ENCODE measurements at regions not wholly inside any gene's neighbourhood (a gene's known extent, or its start where the extent isn't known, plus 50 kb on each side); places are given as distances from the start of the nearest gene placed in this dataset.
"Not testable (repeated sequence)": the region's sequence is repeated elsewhere in the genome, so short reads cannot be mapped to it uniquely, and the experiment has no call there.

GRCh38 chr3:154819491-154819890 is 260.6 kb upstream of the MME start:
- no peak overlapping the region for H3K4me3 ChIP-seq
- intact Hi-C loops (cut with DNase I; ENCODE audit: low total_unique reads) (no loop called here), in situ Hi-C loops (cut with MboI; ENCODE audit: low sequenced_read_pairs in 4 of 4) (no loop called here)
- H3K36me3 ChIP-seq = no peaks in the 10 kb centered on the region
- H3K9me3 ChIP-seq = peaks cover 0 to 3% (median 0%) of the 10 kb centered on the region in 3 donors
- DNase-seq = no peak
- no peaks in the 10 kb centered on the region for H3K27me3 ChIP-seq
- no peak overlapping the region for H3K27ac ChIP-seq
- no peaks in the 10 kb centered on the region for H3K4me1 ChIP-seq
- TF ChIP-seq CTCF (IDR thresholded peaks at IDR 0.05 in 4 of 5, conservative IDR thresholded peaks at IDR 0.05 in 1 of 5) (no peak), POLR2A (IDR thresholded peaks at IDR 0.05) (no peak)
- no peak for ATAC-seq

- intact Hi-C loops (cut with DNase I; ENCODE audit: low total_unique reads) = no loop called here
- H3K4me3 ChIP-seq = no peak overlapping the region
- in situ Hi-C loops (cut with MboI; ENCODE audit: low sequenced_read_pairs in 4 of 4) = no loop called here
These were observed 261.4 kb upstream of the MME start for GRCh38 chr3:154818676-154819255.

GRCh38 chr3:154810017-154810416 is 270.1 kb upstream of the MME start:
- H3K27me3 ChIP-seq; H3K27ac ChIP-seq; H3K36me3 ChIP-seq; ATAC-seq; DNase-seq; intact Hi-C loops (cut with DNase I; ENCODE audit: low total_unique reads); H3K4me1 ChIP-seq; H3K4me3 ChIP-seq; in situ Hi-C loops (cut with MboI; ENCODE audit: low sequenced_read_pairs in 4 of 4); H3K9me3 ChIP-seq: not testable (repeated sequence)

More at GRCh38 chr3:154818676-154819255, 261.4 kb upstream of the MME start:
- Histone ChIP-seq H3K36me3 (no peaks in the 10 kb centered on the region), H3K4me1 (no peaks in the 10 kb centered on the region), H3K27ac (no peak overlapping the region), H3K9me3 (peaks cover 0 to 3% (median 0%) of the 10 kb centered on the region in 3 donors), H3K27me3 (no peaks in the 10 kb centered on the region)
- no peak for TF ChIP-seq CTCF (IDR thresholded peaks at IDR 0.05 in 4 of 5, conservative IDR thresholded peaks at IDR 0.05 in 1 of 5)
- TF ChIP-seq POLR2A (IDR thresholded peaks at IDR 0.05) = no peak
- no peak for ATAC-seq
- no peak for DNase-seq

GRCh38 chr3:154801729-154802128 is 278.4 kb upstream of the MME start:
- Histone ChIP-seq H3K36me3 (no peaks in the 10 kb centered on the region), H3K27ac (no peak overlapping the region), H3K4me1 (no peaks in the 10 kb centered on the region), H3K9me3 (no peaks in the 10 kb centered on the region), H3K27me3 (no peaks in the 10 kb centered on the region), H3K4me3 (no peak overlapping the region)
- in situ Hi-C loops (cut with MboI; ENCODE audit: low sequenced_read_pairs in 4 of 4) (no loop called here), intact Hi-C loops (cut with DNase I; ENCODE audit: low total_unique reads) (no loop called here)
- no peak for DNase-seq
- no peak for TF ChIP-seq CTCF (IDR thresholded peaks at IDR 0.05 in 4 of 5, conservative IDR thresholded peaks at IDR 0.05 in 1 of 5)
- TF ChIP-seq POLR2A (IDR thresholded peaks at IDR 0.05) = no peak
- no peak for ATAC-seq

GRCh38 chr3:154799800-154800199 is 280.3 kb upstream of the MME start:
- no peaks in the 10 kb centered on the region for H3K4me1 ChIP-seq
- ATAC-seq (no peak), DNase-seq (no peak)
- H3K9me3 ChIP-seq = no peaks in the 10 kb centered on the region
- TF ChIP-seq CTCF (IDR thresholded peaks at IDR 0.05 in 4 of 5, conservative IDR thresholded peaks at IDR 0.05 in 1 of 5) (no peak), POLR2A (IDR thresholded peaks at IDR 0.05) (no peak)
- H3K27ac ChIP-seq = no peak overlapping the region
- no peaks in the 10 kb centered on the region for H3K27me3 ChIP-seq
- in situ Hi-C loops (cut with MboI; ENCODE audit: low sequenced_read_pairs in 4 of 4) = no loop called here
- no peak overlapping the region for H3K4me3 ChIP-seq
- H3K36me3 ChIP-seq = no peaks in the 10 kb centered on the region
- intact Hi-C loops (cut with DNase I; ENCODE audit: low total_unique reads) = no loop called here
